ENCODE measurements at regions not wholly inside any gene's neighbourhood (a gene's known extent, or its start where the extent isn't known, plus 50 kb on each side); places are given as distances from the start of the nearest gene placed in this dataset.
"Not testable (repeated sequence)": the region's sequence is repeated elsewhere in the genome, so short reads cannot be mapped to it uniquely, and the experiment has no call there.

DNA sequence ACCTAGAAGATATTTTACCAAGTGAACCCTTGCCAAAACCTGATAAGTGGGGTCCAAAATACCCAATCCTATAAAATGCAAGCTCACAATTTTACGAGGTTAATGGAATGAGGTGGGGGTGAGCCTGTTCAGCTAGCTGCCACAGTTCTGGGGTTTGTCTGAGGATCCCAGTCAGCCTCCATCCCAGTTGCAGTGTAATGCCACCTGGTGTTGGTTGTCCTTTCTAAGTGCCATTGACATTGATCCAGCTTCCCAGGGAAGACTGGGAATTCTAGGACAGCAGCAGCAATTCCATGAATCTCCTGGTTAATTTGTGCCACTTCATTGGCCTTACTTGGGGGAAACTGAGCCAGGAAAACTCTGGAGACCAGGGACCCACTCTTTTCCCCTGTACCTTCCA, 298.3 kb downstream of the RWDD3 start:
- DNase-seq (ENCODE audit: low read depth) = no peak

DNA sequence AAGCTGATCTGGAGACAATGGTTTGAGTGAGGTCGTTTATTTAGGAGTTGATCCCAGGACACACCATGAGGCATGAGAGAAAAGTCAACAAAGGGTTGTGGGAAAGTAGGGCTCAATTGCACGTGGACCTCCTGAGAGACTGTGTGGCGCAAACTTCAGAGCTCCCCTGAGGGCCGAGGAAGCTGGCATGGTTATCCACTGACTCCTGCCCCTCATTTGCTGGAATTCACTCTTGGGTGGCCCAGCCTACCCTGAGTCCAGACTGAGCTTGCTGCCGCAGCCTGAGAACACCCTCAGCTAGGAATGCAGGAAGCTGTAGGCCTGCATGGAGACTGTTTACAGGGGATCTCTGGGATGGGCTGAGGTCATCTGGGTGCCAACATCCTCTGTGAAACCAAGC, 301.0 kb downstream of the RWDD3 start:
- DNase-seq (ENCODE audit: low read depth) = no peak

DNA sequence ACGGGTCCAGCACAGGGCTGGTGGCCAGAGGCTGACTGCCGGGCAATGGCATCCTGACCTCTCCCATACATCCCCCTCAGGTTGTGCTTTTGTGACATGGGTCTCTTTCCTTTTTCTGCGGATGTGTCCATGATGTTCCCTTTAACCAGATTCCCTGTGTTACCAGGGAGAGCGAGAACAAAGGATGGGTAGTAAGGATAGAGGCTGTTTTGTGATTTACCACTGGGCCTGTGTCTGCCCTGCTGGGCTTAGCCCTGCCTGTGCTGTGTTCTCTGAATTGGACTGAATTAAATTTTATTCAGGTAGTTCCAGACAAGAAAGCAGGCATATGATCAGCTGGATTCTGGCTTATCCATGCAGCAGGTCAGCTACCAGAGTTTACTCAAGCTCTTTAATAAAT, 301.6 kb downstream of the RWDD3 start:
- no peak for DNase-seq (ENCODE audit: low read depth)

DNA sequence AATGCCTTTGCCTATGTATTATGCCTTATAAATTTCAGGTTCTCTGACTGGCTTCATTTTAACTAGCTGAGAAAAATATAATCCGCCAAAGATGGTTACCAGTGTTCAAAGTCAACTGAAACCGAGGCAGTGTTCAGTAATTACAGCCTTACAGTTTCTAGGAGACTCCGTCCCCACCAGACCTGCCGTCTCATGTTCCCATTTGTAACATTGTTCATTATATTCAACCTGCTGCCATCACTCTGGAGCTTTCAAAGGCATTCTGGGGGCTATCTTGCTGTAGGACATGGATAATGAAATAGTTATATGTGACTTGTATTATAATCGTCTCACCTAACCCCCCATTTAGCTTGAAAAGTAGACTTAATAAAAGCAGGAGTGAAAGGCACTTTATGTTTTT, 302.5 kb downstream of the RWDD3 start:
- DNase-seq (ENCODE audit: low read depth) = no peak

DNA sequence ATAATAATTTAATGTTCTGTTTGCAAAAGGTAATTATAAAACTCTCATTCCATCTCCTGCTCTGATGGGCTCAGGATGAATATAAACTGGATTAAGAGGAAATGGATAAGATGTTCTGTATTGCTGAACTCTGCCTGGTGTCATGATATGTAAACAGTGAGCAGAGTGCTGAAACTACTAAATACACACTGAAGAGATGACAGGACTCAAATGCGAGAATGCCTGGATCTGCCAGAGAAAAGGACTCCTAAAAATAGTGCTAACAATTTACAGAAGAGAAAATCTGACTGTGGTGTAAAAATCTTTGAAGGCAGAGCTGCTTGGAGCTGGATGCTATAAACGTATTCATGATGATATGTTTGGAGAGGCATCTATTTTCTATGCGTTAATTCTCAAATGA, 303.2 kb downstream of the RWDD3 start:
- DNase-seq (ENCODE audit: low read depth) = no peak

DNA sequence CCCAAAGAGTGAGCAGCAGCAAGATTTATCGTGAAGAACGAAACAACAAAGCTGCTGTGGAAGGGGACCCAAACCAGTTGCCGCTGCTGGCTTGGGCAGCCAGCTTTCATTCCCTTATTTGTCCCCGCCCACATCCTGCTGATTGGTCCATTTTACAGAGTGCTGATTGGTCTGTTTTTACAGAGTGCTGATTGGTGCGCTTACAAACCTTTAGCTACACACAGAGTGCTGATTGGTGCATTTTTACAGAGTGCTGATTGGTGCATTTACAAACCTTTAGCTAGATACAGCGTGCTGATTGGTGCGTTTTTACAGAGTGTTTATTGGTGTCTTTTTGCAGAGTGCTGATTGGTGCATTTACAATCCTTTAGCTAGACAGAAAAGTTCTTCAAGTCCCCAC, 304.2 kb downstream of the RWDD3 start:
- DNase-seq (ENCODE audit: low read depth) = not testable (repeated sequence)

DNA sequence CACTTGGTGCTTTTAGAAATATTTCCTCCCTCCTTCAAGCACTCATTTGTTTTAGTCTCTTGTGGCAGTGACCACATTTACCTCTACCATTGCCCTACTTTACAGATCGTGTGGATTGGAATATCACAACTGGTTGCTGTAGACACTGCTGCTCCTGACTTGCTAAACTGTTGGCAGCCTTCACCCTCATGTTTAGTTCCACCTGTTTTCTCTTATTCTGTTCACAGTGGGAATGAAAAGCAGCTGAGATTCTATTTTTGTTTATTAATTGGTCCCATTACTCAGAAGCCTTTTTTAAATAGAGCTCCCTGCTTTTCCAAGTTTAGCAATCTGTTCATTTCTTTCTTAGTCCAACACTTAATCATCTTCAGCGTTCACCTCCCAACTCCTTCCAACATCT, 308.9 kb downstream of the RWDD3 start:
- no peak for DNase-seq (ENCODE audit: low read depth)

DNA sequence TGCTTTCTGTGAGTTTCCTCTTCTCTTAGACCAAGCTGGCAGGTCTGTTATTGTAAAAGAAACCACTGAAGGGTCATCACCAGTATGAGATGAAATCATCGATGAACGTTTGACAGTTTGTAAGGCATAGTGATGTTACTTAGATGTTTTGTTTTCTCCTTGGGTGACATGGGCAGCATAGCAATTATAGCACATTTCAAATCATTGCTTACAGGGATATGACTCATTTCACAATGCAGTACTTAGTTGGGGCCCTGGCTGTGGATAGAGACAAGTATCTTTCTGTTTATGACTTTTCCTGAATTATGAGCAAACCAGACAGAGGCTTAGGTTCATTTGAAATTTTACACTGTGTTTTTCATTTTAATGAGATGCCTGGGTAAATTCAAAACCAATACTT, 313.0 kb downstream of the RWDD3 start:
- no peak for DNase-seq (ENCODE audit: low read depth)

DNA sequence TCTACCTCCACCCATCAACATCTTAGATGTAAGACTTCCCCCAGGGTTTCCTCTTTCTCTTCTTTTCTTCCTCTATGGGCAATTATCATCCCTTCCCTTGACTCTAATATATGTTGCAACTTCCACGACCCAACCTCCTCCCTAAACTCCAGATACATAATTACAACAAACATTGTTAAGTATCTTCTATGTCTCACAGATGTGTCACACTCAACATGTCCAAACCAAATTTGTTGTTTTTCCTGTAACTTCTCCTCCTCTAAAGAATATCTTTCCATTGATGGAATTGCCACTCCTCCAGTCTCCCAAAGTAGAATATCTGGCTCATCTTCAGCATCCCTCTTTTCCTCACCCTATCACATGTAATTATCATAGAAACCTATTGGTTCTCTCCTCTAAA, 314.2 kb downstream of the RWDD3 start:
- DNase-seq (ENCODE audit: low read depth) = no peak

DNA sequence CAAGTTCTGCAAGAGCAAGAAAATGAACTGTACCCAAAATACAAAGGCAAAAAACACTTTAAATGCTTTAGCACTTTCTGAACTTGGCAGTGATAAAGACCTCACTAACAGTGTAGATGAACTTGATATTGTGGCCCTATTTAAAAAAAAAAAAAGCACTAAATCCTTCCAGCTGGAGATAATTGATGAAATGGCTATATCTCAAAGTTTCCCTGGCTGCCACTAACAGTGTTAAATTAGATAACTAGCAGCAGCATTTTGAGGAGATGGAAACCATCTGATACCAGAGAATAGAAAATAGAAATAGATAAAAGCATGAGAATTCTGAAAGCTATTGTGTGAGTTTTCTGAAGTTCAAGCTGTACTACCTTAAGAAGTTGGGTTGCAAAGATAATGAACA, 317.2 kb downstream of the RWDD3 start:
- no peak for DNase-seq (ENCODE audit: low read depth)

DNA sequence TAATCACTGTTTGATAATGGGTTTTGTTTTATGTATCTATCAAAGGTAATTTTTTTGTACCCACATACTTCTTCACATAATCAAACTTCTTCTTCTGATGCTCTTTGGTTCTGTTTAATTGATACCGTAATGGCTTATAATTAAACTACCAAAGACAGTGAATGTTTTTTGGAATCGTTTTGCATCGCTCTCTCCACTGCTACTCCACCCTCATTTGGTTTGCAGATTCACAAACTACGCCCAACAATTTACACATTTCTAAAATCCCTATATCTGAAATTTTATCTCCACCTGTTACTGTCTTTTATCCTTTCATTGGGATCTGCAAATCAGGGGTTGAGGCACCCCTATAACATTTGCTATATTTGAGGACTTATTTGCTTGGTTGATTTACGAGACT, 319.6 kb downstream of the RWDD3 start:
- no peak for DNase-seq (ENCODE audit: low read depth)

DNA sequence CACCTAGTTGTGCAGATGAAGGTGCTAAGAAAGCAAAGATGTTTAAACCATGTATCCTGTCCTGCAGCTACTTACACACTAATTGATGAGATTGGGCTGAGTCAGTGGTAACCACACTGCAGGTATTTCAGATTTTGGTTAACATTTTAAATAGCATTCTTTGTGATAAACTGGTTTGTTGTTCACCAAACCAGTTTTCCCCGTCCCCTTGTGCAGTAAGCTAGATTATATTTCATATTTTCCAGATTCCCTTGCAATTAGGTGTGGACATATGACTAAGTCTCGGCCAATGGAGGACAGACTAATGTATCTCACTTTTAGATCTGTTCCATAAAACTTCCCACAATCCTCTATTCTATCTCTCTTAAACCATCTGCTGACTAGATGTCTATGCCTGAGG, 320.4 kb downstream of the RWDD3 start:
- DNase-seq (ENCODE audit: low read depth) = no peak

DNA sequence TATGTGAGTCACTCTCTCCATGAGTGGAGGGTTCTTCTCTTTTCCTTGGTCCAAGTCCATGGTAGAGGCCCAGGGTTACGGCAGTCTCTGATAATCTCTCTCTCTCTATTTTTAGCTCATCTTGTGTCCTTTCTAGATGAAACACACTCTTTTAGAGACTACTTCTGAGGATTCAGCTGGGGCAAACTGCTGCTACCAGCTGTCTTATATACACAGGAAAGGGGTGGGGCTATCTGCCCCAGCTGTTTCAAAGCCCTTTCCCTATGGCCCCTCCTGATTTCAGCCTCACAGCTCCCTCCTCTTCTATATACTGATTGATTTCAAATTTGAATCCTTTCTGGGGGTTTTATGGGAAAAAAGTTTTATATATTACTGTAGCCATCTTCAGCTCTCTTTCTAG, 324.8 kb downstream of the RWDD3 start:
- no peak for DNase-seq (ENCODE audit: low read depth)

DNA sequence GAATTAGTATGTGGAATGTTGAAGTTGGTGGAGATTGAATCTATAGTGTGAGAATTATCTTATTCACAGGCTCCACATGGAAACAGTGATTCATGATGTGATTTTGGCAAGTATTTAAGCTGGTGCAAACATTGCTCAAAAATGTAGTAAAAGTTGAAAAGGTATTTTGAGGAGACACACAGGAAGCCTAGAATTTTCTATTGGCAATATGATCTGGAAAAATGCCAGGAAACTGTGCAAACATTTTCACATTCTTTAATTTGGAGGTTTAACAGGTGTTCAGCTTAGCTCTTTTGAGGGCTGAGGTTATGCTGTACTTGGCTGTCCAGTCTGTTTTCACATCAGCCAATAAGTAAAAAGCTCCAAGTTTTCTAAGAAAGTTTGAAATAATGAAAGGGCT, 327.3 kb downstream of the RWDD3 start:
- no peak for DNase-seq (ENCODE audit: low read depth)

DNA sequence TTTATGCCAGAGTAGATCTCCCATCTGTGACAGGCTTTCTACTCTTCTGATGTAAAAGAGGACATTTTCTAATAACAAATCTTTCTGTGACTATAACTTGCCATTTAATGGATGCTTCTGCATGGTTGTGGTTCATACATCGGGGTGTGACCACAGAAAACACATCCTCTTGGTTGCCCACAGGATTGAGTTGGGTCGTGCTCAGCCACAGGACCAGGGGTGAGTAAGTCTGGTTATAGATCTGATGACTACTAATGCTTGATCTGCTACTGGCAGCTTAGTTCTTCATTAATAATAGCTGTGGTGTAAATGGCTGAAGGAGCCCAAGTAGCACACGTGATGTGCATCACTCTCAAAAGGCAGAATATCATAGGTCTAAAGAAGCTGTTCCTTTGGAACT, 328.2 kb downstream of the RWDD3 start:
- DNase-seq (ENCODE audit: low read depth) = no peak

DNA sequence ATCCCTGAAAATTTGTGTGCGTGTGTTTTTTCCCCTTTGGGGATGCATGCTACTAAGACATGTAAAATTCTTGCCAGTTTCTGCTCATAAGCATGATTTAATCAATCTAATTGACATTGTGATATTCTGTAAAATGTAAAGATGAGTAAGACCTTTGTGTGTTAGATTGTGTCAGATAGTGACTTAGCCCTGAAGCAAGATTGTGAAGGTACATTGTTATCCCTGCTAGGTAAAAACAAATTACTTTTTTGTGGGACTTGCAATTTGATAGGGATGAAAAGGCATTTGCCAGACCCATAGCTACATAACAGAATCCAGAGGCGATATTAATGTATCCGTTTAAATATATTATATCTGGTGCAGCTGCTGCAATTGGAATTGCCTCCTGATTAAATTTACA, 338.0 kb downstream of the RWDD3 start:
- no peak for DNase-seq (ENCODE audit: low read depth)

DNA sequence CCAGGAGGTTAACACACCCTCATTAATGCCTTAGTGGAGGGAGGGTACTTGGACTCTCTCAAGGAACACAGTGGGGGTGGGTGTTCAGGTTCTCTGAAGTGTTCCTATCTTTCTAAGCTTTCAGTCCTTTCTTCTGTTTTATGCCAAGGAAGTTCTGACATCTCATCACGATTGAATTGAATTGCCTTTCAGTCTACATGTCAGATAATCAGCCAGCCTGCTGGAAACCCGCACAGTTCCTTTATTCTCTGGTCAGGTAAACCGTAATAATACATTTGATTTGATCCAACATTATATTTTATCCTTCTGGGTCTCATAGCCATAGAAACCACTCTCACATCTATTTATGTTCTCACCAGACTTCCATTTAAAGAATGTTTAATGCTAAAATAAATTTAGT, 339.0 kb downstream of the RWDD3 start:
- no peak for DNase-seq (ENCODE audit: low read depth)

DNA sequence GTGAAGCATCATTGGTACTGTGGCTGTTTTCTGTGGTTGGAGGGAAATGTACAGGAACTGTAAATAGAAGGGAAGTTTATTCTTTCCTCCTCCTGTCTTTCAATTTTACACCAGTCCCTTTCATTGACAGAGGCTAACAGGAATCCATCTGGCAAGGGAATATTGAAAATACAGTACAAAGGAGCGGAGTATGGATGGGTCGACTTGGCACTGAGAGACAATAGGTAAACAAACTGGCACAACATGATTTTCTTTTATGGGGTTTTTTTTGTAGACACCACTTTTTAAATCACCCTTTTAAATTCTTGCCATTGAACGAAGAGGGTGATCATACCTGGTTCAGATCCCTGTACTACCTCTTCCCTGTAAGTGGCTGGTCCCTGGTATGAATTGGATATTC, 341.3 kb downstream of the RWDD3 start:
- no peak for DNase-seq (ENCODE audit: low read depth)

DNA sequence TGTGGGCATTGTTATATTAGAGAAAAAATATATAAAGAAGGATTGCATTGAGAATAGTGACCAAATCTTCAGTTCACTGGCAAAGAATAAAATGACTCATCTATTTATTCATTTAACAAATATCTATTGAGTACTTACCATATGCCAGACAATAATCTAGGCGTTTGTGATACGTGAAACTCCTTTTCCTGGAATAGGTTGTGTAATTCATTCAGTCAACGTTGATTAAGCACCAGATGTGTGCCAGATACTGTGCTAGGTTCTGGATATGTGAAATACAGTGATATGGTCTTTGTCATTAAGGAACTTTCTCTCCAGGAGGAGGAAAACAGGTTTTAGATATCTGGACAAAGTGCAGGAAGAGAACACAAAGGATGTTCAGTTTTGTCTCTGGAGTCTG, 344.5 kb downstream of the RWDD3 start:
- no peak for DNase-seq (ENCODE audit: low read depth)

DNA sequence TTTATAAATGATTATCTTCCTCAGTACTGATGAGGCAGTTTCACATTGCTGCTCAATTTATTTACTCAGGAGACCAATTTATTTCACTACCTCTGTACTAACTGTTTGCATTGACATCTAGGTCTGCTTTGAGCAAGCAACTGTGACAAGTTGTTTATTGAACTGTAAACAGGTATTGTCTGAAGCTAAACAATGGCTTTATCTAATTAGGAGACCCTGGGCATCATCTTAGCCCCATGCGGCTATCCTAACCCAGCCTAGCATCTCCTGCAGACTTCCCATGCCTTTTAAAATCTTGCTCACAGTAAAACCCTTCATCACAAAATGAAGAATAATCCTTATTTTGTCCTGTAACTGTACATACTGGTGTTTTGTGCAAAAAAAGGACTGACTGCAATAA, 348.2 kb downstream of the RWDD3 start:
- DNase-seq (ENCODE audit: low read depth) = no peak

DNA sequence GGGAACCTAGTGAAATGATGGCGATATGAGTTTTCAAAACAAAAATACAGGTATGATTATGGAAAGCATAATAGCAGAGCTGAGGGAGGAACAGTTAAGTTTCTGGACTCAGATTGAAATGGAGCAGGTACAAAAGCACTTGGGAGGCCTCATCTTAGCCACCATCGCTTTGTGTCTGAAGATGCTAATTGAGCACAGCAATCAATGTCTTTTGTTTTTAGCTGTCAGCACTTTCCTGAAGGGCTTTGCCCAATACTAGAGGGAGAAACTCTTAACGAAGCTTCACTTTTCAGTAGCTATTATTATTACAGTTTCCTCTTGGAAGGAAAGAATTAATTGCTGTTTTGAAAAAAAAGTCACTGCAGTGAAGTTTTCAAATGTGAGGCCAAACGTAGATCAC, 348.7 kb downstream of the RWDD3 start:
- no peak for DNase-seq (ENCODE audit: low read depth)

DNA sequence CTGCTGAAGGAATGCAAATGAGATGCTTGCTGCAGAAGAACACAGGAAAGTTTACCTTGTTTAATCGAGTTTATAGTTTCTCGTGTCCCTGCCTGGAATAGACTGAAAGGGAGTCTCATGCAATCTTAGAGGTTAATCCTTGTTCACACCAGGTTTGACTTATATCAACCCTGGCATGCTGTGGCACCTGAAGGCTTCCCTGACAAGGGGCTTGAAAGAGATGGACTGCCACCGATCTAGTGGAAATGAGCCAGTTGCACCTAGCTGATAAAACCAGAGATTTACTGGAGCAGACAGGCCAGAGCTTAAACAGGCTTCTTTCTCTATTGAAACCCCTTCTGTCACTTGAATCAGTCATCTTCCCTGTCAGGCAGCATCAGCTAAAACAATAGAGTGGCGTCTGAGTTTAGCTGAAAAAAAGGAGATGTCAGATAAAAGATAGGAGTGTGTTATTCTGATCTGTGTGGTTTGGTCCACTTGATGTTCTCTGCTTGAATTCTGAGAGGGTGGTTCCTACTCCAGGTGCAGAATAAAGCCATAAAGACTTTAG, 349.7 kb downstream of the RWDD3 start:
- no peak for DNase-seq (ENCODE audit: low read depth)

DNA sequence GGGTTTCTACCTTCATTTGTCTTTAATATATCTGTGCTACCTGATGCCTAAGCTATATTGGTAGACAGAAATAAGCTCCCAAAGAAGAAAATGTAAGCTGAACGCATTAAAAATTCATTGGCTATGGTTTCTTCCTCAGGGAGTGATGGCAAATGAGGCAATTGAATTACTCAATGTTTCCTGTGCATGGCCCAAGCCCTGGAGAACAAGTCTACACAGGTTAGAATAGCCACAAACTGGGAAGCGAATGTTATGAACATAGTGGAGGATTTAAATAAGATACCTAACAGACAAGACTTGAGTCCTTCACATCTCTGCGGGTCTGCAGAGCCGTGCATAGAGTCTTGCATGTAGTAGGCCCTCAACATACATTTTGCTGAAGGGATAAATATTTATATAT, 350.3 kb downstream of the RWDD3 start:
- no peak for DNase-seq (ENCODE audit: low read depth)

DNA sequence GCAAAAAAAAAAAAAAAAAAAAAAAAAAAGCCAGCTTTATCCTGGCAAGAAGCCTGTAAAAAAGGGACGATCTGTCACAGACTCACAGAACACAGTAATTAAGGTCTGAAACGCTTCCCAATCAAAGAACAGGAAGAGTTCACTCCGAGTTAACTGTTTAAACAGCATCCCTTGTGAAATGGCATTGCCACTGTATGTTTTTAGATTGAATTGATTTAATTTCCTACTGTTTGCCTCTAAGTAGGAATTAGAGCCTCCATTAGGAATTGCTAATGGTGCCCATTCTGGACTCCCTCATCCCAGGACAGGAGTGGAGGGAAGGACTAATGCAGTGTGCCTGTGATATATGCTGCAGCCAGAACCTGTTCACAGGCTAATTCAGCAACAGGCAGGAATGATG, 370.8 kb downstream of the RWDD3 start:
- DNase-seq (ENCODE audit: low read depth) = no peak

DNA sequence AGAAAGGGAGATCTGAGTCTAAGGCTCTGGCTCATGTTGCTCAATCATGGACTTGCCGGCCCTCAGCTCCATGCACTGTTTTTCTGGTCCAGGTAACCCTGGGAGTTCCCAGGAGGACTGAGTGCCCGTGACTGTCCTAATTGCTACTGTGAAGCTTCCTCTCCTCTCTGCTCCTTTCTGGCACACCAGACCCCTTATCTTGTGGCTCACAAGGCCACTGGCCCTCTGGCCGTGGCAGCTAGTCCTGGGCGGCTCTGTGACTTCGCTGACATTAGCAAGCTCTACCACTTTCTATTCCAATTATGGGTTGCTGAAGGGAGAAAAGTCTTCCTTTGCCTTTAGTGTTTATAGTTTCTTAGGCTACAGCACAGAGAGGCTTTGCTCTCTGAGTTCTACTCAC, 380.2 kb downstream of the RWDD3 start:
- no peak for DNase-seq (ENCODE audit: low read depth)

Measured in amniotic epithelial cell (primary cell).